ENCODE measurements at regions not wholly inside any gene's neighbourhood (a gene's known extent, or its start where the extent isn't known, plus 50 kb on each side); places are given as distances from the start of the nearest gene placed in this dataset.

DNA sequence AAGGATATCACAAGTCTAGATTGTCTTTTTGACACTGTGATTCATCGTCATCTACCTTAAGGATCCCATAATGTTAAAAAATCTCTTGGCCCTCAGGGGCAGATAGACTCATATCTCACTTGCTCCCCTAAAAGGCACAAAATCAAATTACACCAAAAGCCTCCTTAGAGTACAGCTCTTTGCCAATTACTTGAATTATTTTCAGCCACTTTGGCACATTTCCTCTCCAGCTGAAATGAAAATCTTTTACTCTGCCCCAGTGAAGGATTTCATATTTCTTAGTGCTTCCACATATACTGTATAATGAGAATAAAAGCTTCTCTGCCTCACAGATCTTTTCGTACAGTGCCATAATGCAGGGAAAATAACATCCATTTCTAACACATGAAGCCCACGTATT lies 190.7 kb upstream of the GBE1 start:
- WGBS, 2 donors = 84 to 85% methylated on average over 3 of the region's 3 CpGs
- intact Hi-C loops (cut with DNase I) = no loop called here
- H3K4me3 ChIP-seq = no peak overlapping the region

DNA sequence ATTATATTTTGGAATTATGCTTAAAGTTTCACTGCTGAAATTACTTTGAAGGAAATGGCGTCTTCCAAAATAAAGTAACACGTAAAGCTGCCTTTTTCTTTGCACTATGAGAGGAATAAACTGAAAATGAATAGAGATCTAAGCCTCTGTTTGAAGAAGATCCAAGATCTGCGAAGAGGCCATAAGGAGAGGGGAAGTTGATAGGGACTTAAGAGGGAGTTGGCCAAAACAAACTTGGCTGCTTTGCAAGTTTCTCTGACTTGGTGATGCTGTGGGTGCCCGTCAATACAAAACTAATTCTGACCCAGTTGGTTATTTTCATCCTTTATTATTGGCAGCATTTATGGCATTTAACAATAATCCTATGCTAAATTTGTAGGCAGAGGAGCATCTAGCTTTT lies 190.2 kb upstream of the GBE1 start:
- H3K27ac ChIP-seq = no peak overlapping the region
- 43 to 46% methylated on average over 4 of the region's 4 CpGs for WGBS, 2 donors
- intact Hi-C loops (cut with DNase I) = no loop called here
- TF ChIP-seq, protein P1, sequence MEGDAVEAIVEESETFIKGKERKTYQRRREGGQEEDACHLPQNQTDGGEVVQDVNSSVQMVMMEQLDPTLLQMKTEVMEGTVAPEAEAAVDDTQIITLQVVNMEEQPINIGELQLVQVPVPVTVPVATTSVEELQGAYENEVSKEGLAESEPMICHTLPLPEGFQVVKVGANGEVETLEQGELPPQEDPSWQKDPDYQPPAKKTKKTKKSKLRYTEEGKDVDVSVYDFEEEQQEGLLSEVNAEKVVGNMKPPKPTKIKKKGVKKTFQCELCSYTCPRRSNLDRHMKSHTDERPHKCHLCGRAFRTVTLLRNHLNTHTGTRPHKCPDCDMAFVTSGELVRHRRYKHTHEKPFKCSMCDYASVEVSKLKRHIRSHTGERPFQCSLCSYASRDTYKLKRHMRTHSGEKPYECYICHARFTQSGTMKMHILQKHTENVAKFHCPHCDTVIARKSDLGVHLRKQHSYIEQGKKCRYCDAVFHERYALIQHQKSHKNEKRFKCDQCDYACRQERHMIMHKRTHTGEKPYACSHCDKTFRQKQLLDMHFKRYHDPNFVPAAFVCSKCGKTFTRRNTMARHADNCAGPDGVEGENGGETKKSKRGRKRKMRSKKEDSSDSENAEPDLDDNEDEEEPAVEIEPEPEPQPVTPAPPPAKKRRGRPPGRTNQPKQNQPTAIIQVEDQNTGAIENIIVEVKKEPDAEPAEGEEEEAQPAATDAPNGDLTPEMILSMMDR (IDR thresholded peaks at IDR 0.05) = no peak
- no peak for TF ChIP-seq POLR2A (IDR thresholded peaks at IDR 0.05)
- H3K36me3 ChIP-seq = no peaks in the 10 kb centered on the region
- H3K9me3 ChIP-seq = no peaks in the 10 kb centered on the region
- H3K4me3 ChIP-seq = no peak overlapping the region
- no peaks in the 10 kb centered on the region for H3K27me3 ChIP-seq
- DNase-seq = no peak
- no peaks in the 10 kb centered on the region for H3K4me1 ChIP-seq

More for the DNA sequence above, 190.7 kb upstream of the GBE1 start:
- Histone ChIP-seq H3K4me1 (no peaks in the 10 kb centered on the region), H3K9me3 (no peaks in the 10 kb centered on the region), H3K36me3 (no peaks in the 10 kb centered on the region), H3K27me3 (no peaks in the 10 kb centered on the region), H3K27ac (no peak overlapping the region)
- no peak for DNase-seq
- no peak for TF ChIP-seq POLR2A (IDR thresholded peaks at IDR 0.05)
- TF ChIP-seq, protein P1 (IDR thresholded peaks at IDR 0.05) = no peak

DNA sequence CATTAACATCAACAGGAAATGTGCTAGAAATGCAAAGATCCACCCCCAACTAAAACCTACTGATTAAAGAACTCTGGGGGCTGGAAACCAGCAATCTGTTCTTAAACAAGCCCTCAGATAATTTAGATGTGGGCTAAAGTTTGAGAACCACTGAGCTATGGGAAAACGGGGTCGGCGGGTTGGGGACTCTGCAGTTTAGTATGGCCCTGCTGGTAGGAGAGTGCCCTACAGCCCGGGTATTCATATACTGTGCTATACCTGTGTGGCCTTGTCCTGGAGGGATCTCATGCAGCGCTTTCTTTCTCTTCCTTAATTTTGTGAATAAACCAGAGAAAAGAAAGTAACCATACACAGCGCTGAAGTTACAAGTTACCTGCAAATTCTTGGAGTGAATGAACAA lies 189.7 kb upstream of the GBE1 start:
- intact Hi-C loops (cut with DNase I) = no loop called here
- Histone ChIP-seq H3K4me1 (no peaks in the 10 kb centered on the region), H3K36me3 (no peaks in the 10 kb centered on the region), H3K4me3 (no peak overlapping the region), H3K9me3 (no peaks in the 10 kb centered on the region), H3K27me3 (no peaks in the 10 kb centered on the region), H3K27ac (no peak overlapping the region)
- no peak for TF ChIP-seq POLR2A (IDR thresholded peaks at IDR 0.05)
- TF ChIP-seq, protein P1 (IDR thresholded peaks at IDR 0.05) = no peak
- DNase-seq = no peak
- WGBS, 2 donors = 94 to 97% methylated on average over 3 to 6 of the region's 6 CpGs

DNA sequence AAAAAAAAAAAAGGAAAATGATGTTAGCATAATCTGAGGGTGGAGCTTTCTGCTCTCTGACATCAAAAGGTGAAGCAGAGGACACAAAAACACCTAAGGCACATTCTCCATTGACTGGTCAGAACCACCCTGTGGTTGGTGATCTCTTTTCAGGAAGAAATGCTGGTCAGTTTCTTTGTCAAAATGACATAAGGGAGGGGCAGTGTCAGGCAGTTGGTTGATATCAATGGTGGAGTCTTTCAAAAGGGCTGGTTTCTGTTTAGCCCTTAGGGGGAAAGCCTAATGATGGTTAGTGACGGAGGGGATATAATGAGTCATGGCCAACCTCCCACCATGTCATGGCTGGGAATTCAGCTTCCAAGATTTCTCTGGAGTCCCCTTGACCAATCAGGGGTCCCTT lies 185.9 kb upstream of the GBE1 start:
- Histone ChIP-seq H3K4me3 (no peak overlapping the region), H3K27ac (no peak overlapping the region), H3K9me3 (peaks cover 0 to 20% (median 0%) of the 10 kb centered on the region in 3 donors), H3K27me3 (no peaks in the 10 kb centered on the region), H3K36me3 (no peaks in the 10 kb centered on the region), H3K4me1 (no peaks in the 10 kb centered on the region)
- TF ChIP-seq POLR2A (IDR thresholded peaks at IDR 0.05) = no peak
- TF ChIP-seq, protein P1 (IDR thresholded peaks at IDR 0.05) = no peak
- 75 to 78% methylated on average over 1 of the region's 1 CpG for WGBS, 2 donors
- intact Hi-C loops (cut with DNase I) = no loop called here
- no peak for DNase-seq

DNA sequence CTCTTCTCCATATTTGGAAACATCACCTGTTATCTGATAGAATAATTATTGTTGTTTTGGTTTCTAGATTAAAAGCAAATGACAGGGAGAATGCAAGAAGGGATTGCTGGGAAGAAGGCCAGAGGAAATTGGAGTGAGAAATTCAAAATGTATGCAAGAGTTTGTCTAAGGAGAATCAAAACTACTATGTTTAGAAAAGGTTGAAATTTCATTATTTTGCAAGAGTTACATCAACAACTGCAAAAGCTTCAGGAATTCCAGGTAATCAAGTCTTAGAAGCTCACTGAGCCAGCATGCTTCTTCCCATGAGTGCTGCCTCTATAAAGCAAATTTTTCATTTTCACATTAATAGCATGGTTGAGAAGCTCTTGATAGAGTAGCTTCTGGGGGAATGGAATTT lies 177.2 kb upstream of the GBE1 start:
- no peaks in the 10 kb centered on the region for H3K27me3 ChIP-seq
- H3K36me3 ChIP-seq = no peaks in the 10 kb centered on the region
- intact Hi-C loops (cut with DNase I) = no loop called here
- no peak overlapping the region for H3K27ac ChIP-seq
- DNase-seq = no peak
- TF ChIP-seq POLR2A (IDR thresholded peaks at IDR 0.05) = no peak
- TF ChIP-seq, protein P1 (IDR thresholded peaks at IDR 0.05) = no peak
- H3K9me3 ChIP-seq = peaks cover 0 to 9% (median 0%) of the 10 kb centered on the region in 3 donors
- H3K4me3 ChIP-seq = no peak overlapping the region
- H3K4me1 ChIP-seq = no peaks in the 10 kb centered on the region
